ENCODE measurements at regions not wholly inside any gene's neighbourhood (a gene's known extent, or its start where the extent isn't known, plus 50 kb on each side); places are given as distances from the start of the nearest gene placed in this dataset.

- Histone ChIP-seq H2BK15ac (ENCODE audit: low read depth, low read length) (no peak overlapping the region), H3K4ac (ENCODE audit: low read depth, low read length) (no peak overlapping the region), H2BK20ac (ENCODE audit: low read depth, low read length, poor library complexity, severe bottlenecking) (no peak overlapping the region), H3K27me3 (ENCODE audit: insufficient read depth, low read length) (no peaks in the 10 kb centered on the region), H3K18ac (ENCODE audit: insufficient read length, low read depth, low read length) (no peak overlapping the region), H2BK12ac (ENCODE audit: insufficient read length, low read depth, low read length) (no peak overlapping the region), H2AK5ac (ENCODE audit: insufficient read length, low read length) (no peak overlapping the region), H4K8ac (replicated peaks; ENCODE audit: insufficient read length, low read depth, low read length) (no peak overlapping the region), H4K20me1 (ENCODE audit: control insufficient read depth, insufficient read depth, insufficient read length) (no peaks in the 10 kb centered on the region), H3K4me2 (ENCODE audit: insufficient read depth, insufficient read length, low read length) (no peak overlapping the region), H2BK5ac (ENCODE audit: insufficient read length, low read length) (no peak overlapping the region), H3K9ac (ENCODE audit: extremely low read depth, insufficient read length, low read length) (no peak overlapping the region), H3K23me2 (ENCODE audit: insufficient read length, low read depth, low read length, poor library complexity, severe bottlenecking) (no peaks in the 10 kb centered on the region), H3K14ac (ENCODE audit: insufficient read depth, low read length) (no peak overlapping the region), H3K79me1 (ENCODE audit: insufficient read depth, low read depth, low read length, poor library complexity, severe bottlenecking) (no peaks in the 10 kb centered on the region), H3K9me3 (ENCODE audit: control insufficient read depth, low read depth, low read length) (no peaks in the 10 kb centered on the region), H3K79me2 (ENCODE audit: insufficient read depth, low read length) (no peaks in the 10 kb centered on the region), H4K5ac (ENCODE audit: insufficient read length, low read depth, low read length) (no peak overlapping the region), H3K27ac (ENCODE audit: insufficient read length, low read depth, low read length) (no peak overlapping the region), H3K56ac (ENCODE audit: insufficient read length, low read depth, low read length) (no peak overlapping the region), H3T11ph (ENCODE audit: low read length) (no peak overlapping the region), H3K4me1 (ENCODE audit: insufficient read depth, low read length) (no peaks in the 10 kb centered on the region), H3K23ac (ENCODE audit: insufficient read length, low read depth, low read length) (no peak overlapping the region), H2BK120ac (ENCODE audit: low read depth, low read length, poor library complexity, severe bottlenecking) (no peak overlapping the region), H4K91ac (ENCODE audit: insufficient read length, low read depth, low read length) (no peak overlapping the region), H2AFZ (ENCODE audit: low read length) (no peak overlapping the region)
- H3K4me1 Mint-ChIP-seq, result no peaks in the 10 kb centered on the region
- H3K27me3 Mint-ChIP-seq (ENCODE audit: low read depth), result no peaks in the 10 kb centered on the region
- DNase-seq, result no peak
- no peaks in the 10 kb centered on the region; a peak in 1 of 7 replicates for H3K36me3 Mint-ChIP-seq (ENCODE audit: insufficient read depth in 1 of 3, low read depth in 3 of 3)
- H3K4me3 Mint-ChIP-seq, result no peak overlapping the region
- H3K27ac Mint-ChIP-seq, result no peak overlapping the region
- no CpG with 5 or more reads among the region's 1 CpG for WGBS (ENCODE audit: extremely low coverage, insufficient read length, low lambda C conversion rate)
- peaks cover 3 to 26% of the 10 kb centered on the region in 2 experiments; a peak in 4 of 5 replicates for H3K9me3 Mint-ChIP-seq
- TF ChIP-seq, protein P1, sequence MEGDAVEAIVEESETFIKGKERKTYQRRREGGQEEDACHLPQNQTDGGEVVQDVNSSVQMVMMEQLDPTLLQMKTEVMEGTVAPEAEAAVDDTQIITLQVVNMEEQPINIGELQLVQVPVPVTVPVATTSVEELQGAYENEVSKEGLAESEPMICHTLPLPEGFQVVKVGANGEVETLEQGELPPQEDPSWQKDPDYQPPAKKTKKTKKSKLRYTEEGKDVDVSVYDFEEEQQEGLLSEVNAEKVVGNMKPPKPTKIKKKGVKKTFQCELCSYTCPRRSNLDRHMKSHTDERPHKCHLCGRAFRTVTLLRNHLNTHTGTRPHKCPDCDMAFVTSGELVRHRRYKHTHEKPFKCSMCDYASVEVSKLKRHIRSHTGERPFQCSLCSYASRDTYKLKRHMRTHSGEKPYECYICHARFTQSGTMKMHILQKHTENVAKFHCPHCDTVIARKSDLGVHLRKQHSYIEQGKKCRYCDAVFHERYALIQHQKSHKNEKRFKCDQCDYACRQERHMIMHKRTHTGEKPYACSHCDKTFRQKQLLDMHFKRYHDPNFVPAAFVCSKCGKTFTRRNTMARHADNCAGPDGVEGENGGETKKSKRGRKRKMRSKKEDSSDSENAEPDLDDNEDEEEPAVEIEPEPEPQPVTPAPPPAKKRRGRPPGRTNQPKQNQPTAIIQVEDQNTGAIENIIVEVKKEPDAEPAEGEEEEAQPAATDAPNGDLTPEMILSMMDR (conservative IDR thresholded peaks at IDR 0.05), result no peak
Observed at GRCh38 chrX:22944945-22945344, 54.8 kb upstream of the DDX53 start.
